Lower lobe of right lung (tissue), 2 donors: ENCODE measurements at regions not wholly inside any gene's neighbourhood (a gene's known extent, or its start where the extent isn't known, plus 50 kb on each side); places are given as distances from the start of the nearest gene placed in this dataset.

Experiments
- ATAC-seq, 2 donors: fragments of 200-7000 bp; cut with Tn5 transposase; one replicate each; pipeline ENCODE4 v1.9.1; 2020 to 2022; ENCODE audit warnings: mild to moderate bottlenecking in 2 of 2, moderate library complexity in 2 of 2
- DNase-seq: peaks from one replicate; pipeline ENCODE4 v3.0.0-alpha.2; 2020
- H3K27ac ChIP-seq: fragments of 200-600 bp; one replicate; pipeline ENCODE4 v1.8.0; 2022
- H3K27me3 ChIP-seq: fragments of 200-600 bp; one replicate; pipeline ENCODE4 v1.8.0; 2022; ENCODE audit warnings: low read depth
- H3K36me3 ChIP-seq: fragments of 200-600 bp; one replicate; pipeline ENCODE4 v1.8.0; 2022; ENCODE audit warnings: mild to moderate bottlenecking
- H3K4me1 ChIP-seq: fragments of 200-600 bp; one replicate; pipeline ENCODE4 v1.8.0; 2022
- H3K4me3 ChIP-seq: fragments of 200-600 bp; one replicate; pipeline ENCODE4 v1.8.0; 2022; ENCODE audit warnings: mild to moderate bottlenecking
- H3K9me3 ChIP-seq: fragments of 200-600 bp; one replicate; pipeline ENCODE4 v1.8.0; 2022
- CTCF ChIP-seq: fragments of 200-600 bp; IDR thresholded peaks from one replicate; pipeline ENCODE4 v1.8.0; 2022; ENCODE audit warnings: antibody characterized with exemption, mild to moderate bottlenecking
- intact Hi-C: fragments of 100-400 bp; cut with DNase I; formaldehyde crosslinking; loops from one replicate; pipeline ENCODE4 v1.11.0; 2022
- donor health status: DM: no; HTN: yes; CAD: no; lungs with severe emphysema.

DNA sequence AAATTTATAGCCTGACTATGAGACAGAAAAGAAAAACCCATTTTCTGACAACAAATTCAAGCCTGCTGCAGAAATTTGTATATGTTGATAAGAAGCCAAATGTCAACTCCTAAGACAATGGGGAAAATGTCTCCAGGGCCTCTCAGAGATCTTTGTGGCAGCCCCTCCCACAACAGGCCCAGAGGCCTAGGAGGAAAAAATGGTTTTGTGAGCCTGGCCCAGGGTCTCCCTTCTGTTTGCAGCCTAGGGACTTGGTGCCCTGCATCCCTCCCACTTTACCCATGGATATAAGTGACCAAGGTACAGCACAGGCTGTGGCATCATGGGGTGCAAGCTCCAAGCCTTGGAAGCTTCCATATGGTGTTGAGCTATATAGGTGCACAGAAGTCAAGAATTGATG, 740.2 kb downstream of the SEMA5A start:
- intact Hi-C loops: no loop called here
- Histone ChIP-seq H3K27me3 (no peaks in the 10 kb centered on the region), H3K36me3 (no peaks in the 10 kb centered on the region), H3K4me3 (no peak overlapping the region), H3K4me1 (no peaks in the 10 kb centered on the region), H3K27ac (no peak overlapping the region), H3K9me3 (peaks cover 9% of the 10 kb centered on the region)
- no peak for ATAC-seq
- no peak for TF ChIP-seq CTCF
- no peak for DNase-seq

DNA sequence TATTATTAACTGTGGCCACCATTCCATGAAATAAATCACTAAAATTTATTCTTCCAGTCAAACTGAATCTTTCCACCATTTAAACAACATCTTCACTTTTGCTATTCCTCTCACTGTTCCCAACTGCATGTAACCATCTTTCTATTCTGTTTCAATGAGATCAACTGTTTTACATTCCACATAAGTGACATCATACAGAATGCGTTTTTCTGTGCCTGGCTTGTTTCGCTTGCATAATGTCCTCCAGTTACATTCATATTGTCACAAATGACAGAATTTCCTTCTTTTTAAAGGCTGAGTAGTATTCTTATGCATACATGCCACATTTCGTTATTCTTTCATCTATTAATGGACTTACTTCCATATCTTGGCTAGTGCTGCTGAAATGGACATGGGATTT, 738.2 kb downstream of the SEMA5A start:
- Histone ChIP-seq H3K27me3 (no peaks in the 10 kb centered on the region), H3K4me3 (no peak overlapping the region), H3K9me3 (peaks cover 9% of the 10 kb centered on the region), H3K36me3 (no peaks in the 10 kb centered on the region), H3K4me1 (no peaks in the 10 kb centered on the region), H3K27ac (no peak overlapping the region)
- intact Hi-C loops: no loop called here
- ATAC-seq: no peak
- DNase-seq: no peak
- TF ChIP-seq CTCF: no peak

- Histone ChIP-seq H3K36me3 (no peaks in the 10 kb centered on the region), H3K4me3 (no peak overlapping the region), H3K27me3 (no peaks in the 10 kb centered on the region), H3K9me3 (peaks cover 15% of the 10 kb centered on the region), H3K27ac (no peak overlapping the region), H3K4me1 (no peaks in the 10 kb centered on the region)
- TF ChIP-seq CTCF: no peak
- ATAC-seq: no peak
- intact Hi-C loops: no loop called here
- no peak for DNase-seq
These were observed 734.3 kb downstream of the SEMA5A start for GRCh38 chr5:8811581-8811980.

DNA sequence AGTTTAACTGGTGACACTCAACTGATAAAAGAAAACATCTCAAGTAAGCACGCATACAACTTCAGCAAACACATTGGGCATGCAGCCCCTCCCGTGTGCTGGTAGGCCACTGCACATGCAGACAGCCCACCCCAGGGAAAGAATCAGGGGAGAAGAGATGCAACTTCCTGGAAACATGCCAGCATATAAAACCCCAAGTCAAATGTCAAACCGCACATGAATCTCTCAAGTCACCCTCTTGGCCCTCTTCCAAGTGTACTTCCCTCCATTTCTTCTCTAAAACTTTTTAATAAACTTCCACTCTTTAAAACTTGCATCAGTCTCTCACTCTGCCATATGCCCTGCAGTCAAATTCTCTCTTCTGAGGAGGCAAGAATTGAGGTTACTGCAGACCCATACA, 732.7 kb downstream of the SEMA5A start:
- TF ChIP-seq CTCF: no peak
- ATAC-seq (no peak), DNase-seq (no peak)
- no peaks in the 10 kb centered on the region for H3K36me3 ChIP-seq
- peaks cover 15% of the 10 kb centered on the region for H3K9me3 ChIP-seq
- intact Hi-C loops: no loop called here
- no peaks in the 10 kb centered on the region for H3K27me3 ChIP-seq
- H3K4me3 ChIP-seq: no peak overlapping the region
- H3K27ac ChIP-seq: no peak overlapping the region
- H3K4me1 ChIP-seq: no peaks in the 10 kb centered on the region

DNA sequence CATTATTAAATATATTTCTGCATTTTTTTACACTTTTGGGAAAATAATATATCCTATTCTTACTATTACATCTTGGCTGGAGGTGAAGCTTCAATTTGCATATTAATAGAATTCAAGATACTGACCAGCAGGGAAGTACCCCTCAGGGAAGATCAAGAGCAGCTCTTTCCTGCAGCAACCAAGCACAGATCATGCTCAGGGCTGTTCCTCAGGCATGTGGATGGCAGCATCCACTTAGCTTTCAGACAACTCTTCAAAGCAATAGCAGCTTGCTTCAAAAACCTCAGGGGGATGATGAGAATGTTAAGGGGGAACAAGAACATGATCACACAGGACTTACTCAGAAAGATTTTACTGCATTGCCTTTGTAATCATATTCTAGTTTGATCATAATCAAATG, 731.8 kb downstream of the SEMA5A start:
- TF ChIP-seq CTCF: no peak
- Histone ChIP-seq H3K27ac (no peak overlapping the region), H3K27me3 (no peaks in the 10 kb centered on the region), H3K36me3 (no peaks in the 10 kb centered on the region), H3K4me1 (no peaks in the 10 kb centered on the region), H3K9me3 (peaks cover 15% of the 10 kb centered on the region), H3K4me3 (no peak overlapping the region)
- DNase-seq: no peak
- no peak for ATAC-seq
- intact Hi-C loops: no loop called here

GRCh38 chr5:8824371-8824770, 721.5 kb downstream of the SEMA5A start:
- no peak for TF ChIP-seq CTCF
- no peaks in the 10 kb centered on the region for H3K27me3 ChIP-seq
- no peaks in the 10 kb centered on the region for H3K4me1 ChIP-seq
- H3K36me3 ChIP-seq: no peaks in the 10 kb centered on the region
- H3K27ac ChIP-seq: no peak overlapping the region
- intact Hi-C loops: no loop called here
- no peak overlapping the region for H3K4me3 ChIP-seq
- DNase-seq: no peak
- no peaks in the 10 kb centered on the region for H3K9me3 ChIP-seq
- ATAC-seq: no peak
